ENCODE measurements at regions not wholly inside any gene's neighbourhood (a gene's known extent, or its start where the extent isn't known, plus 50 kb on each side); places are given as distances from the start of the nearest gene placed in this dataset.

DNA sequence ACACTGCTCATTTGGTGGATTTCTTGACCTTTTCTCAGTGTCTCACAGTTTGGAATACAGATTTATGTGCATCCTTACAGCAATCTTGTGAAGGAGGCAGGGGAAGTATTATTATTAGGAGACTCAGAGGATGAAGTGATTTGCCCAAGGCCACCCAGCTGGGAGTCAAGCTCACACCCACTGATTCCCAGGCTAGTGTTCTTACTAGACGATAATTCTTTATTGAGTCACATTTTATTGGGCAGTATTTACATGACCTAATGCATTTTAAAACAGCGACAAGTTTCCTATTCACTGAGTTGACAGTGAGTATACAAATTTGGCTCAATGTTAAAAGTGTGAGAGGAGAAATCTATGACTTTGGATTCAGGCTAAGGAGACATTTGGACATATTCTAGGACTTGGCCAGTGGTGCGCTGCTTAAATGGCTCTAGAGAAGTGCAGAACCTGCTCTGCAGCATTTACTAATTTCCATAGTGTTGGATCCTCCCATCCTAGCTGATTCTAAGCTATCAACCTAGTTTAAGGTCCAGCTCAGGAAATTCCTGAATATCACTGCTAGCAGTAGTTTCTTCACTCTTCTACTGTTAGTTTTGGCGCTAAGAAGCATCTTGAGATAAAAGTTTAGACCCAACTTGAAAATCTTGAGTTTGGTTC, 199.3 kb downstream of the MTX2 start:
- TF ChIP-seq, protein P1, sequence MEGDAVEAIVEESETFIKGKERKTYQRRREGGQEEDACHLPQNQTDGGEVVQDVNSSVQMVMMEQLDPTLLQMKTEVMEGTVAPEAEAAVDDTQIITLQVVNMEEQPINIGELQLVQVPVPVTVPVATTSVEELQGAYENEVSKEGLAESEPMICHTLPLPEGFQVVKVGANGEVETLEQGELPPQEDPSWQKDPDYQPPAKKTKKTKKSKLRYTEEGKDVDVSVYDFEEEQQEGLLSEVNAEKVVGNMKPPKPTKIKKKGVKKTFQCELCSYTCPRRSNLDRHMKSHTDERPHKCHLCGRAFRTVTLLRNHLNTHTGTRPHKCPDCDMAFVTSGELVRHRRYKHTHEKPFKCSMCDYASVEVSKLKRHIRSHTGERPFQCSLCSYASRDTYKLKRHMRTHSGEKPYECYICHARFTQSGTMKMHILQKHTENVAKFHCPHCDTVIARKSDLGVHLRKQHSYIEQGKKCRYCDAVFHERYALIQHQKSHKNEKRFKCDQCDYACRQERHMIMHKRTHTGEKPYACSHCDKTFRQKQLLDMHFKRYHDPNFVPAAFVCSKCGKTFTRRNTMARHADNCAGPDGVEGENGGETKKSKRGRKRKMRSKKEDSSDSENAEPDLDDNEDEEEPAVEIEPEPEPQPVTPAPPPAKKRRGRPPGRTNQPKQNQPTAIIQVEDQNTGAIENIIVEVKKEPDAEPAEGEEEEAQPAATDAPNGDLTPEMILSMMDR (IDR thresholded peaks at IDR 0.05; ENCODE audit: insufficient read depth, low read length, missing control alignments), result no peak
- ChIA-PET CTCF (interaction anchor here (1.0 to 1.3 kb wide), 3 partner anchors 13 to 329 kb away, joined by 3 read pairs; no protein-coding TSS in a partner anchor), POLR2A (no interaction called here)
- H3K4me3 ChIP-seq (ENCODE audit: low read depth, low read length), result no peak overlapping the region
- no peak for DNase-seq (ENCODE audit: low read depth, low spot score)

DNA sequence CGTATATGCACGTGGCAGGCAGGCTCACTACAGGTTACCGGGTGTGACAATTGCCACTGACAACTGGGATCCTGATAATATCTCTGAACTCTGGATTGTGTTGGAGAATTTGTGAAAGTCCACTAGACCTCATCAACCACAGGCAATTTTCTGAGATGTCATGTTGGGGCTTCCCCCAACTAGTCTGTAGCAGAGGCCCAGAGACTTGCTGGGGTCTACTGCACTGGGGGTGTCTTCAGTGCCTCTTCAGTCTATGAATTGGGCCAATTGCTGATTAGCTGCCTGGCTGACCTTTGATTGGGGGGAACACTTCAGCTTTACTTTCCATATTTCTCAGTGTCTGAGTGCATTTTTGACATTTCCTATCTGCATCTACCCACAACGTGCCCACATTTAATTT, 201.5 kb downstream of the MTX2 start:
- DNase-seq (ENCODE audit: low read depth, low spot score), result no peak
- no peak overlapping the region for H3K4me3 ChIP-seq (ENCODE audit: low read depth, low read length)
- ChIA-PET POLR2A (no interaction called here), CTCF (interaction anchor here (0.8 to 5.4 kb wide), 2 partner anchors 16 to 330 kb away, joined by 3 to 29 read pairs; no protein-coding TSS in a partner anchor)
- TF ChIP-seq, protein P1 (IDR thresholded peaks at IDR 0.05; ENCODE audit: insufficient read depth, low read length, missing control alignments), result no peak

DNA sequence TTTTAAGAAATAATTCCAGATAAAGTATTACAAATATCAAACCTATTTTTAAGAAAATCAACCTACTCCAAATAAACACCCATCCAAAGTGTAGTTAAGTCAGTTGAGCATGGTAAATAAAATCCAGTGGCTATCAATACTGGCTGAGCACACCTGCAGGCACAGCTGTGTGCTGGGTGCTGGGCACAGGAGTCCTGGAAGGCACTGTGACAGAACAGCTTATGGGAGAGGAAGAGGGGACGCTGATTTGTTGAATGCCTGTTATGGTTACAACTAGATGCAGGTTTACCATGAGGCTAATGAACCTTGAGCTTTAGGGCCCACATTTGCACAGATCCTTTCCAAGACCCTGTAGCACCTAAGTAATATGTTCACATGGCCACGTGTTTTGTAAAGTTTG, 202.7 kb downstream of the MTX2 start:
- DNase-seq (ENCODE audit: low read depth, low spot score), result no peak

DNA sequence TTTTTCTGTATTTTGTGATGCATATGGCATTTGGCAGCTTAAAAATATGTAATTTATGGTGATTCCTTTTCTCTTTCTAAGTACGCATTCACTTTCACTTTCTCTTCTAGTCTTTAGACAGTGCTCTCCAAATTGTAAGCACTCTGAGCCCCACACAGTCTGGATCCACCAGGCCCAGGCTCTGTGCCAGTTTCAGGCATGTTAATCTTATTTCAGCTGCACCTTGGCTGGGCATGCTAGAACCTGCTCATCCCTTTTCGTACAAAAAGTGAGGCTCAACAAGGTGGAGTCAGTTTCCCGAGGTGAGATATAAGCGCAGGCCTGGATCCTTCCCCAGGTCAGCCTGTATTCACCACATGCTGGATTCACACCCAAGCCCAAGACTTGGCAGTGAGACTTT, 203.9 kb downstream of the MTX2 start:
- H3K4me3 ChIP-seq (ENCODE audit: low read depth, low read length), result no peak overlapping the region
- TF ChIP-seq, protein P1 (IDR thresholded peaks at IDR 0.05; ENCODE audit: insufficient read depth, low read length, missing control alignments), result no peak
- ChIA-PET CTCF (interaction anchor here (0.7 to 5.4 kb wide), 8 partner anchors 13 to 335 kb away, joined by 3 to 29 read pairs (median 5); no protein-coding TSS in a partner anchor), POLR2A (no interaction called here)
- no peak for DNase-seq (ENCODE audit: low read depth, low spot score)

More for the DNA sequence above, 202.7 kb downstream of the MTX2 start:
- CTCF ChIA-PET, result interaction anchor here (1.0 to 5.4 kb wide), 4 partner anchors 10 to 332 kb away, joined by 3 to 29 read pairs (median 4); no protein-coding TSS in a partner anchor
- no peak overlapping the region for H3K4me3 ChIP-seq (ENCODE audit: low read depth, low read length)
- TF ChIP-seq, protein P1 (IDR thresholded peaks at IDR 0.05; ENCODE audit: insufficient read depth, low read length, missing control alignments), result no peak
- POLR2A ChIA-PET, result no interaction called here

DNA sequence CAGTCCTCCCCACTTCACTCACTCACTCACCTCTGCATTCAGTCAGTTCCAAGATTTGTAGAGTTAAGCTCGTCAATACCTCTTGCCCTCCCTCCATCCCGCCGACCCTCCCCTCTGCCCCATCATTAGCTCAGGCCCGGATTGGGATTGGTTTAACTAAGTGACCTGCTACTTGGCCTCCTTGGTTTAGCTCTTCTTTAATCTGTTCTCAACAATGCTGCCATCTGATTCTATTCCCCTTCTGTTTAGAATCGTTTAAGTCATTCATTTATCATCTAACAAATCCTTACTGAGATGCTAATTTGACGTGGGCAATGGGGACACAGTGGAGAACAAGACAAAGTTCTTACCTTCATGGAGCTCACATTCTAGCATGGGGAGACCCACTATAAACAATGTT, 204.6 kb downstream of the MTX2 start:
- CTCF ChIA-PET, result interaction anchor here (0.9 to 5.4 kb wide), 6 partner anchors 11 to 334 kb away, joined by 3 to 29 read pairs (median 8); no protein-coding TSS in a partner anchor
- POLR2A ChIA-PET, result no interaction called here
- TF ChIP-seq, protein P1 (IDR thresholded peaks at IDR 0.05; ENCODE audit: insufficient read depth, low read length, missing control alignments), result no peak
- H3K4me3 ChIP-seq (ENCODE audit: low read depth, low read length), result no peak overlapping the region
- DNase-seq (ENCODE audit: low read depth, low spot score), result no peak

DNA sequence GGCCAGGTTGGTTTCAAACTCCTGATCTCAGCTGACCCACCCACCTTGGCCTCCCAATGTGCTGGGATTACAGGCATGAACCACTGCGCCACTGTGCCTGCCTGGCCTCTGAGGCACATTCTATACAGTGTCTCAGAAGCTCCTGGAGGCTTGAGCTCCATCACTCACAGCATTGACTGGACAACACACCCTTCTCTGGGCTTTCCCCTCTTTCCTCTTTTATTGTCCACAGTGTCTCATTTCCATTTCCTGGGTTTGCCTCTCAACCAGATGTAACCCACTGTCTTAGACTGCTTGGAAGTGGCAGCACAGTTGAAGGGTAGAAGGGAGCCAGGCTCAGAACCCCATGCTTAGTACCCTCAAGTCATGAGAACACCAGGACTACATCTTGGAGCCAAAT, 208.1 kb downstream of the MTX2 start:
- POLR2A ChIA-PET, result interaction anchor here (1.1 kb wide), 1 partner anchor 14 kb away, joined by 3 read pairs; no protein-coding TSS in a partner anchor
- TF ChIP-seq, protein P1 (IDR thresholded peaks at IDR 0.05; ENCODE audit: insufficient read depth, low read length, missing control alignments), result no peak
- DNase-seq (ENCODE audit: low read depth, low spot score), result no peak
- no peak overlapping the region for H3K4me3 ChIP-seq (ENCODE audit: low read depth, low read length)
- CTCF ChIA-PET, result interaction anchor here (1.3 to 7.1 kb wide), 2 partner anchors 10 to 23 kb away, joined by 3 to 38 read pairs; no protein-coding TSS in a partner anchor

Measured in AG04449 (cell line).